Endothelial cell (in vitro differentiated cells): ENCODE measurements at regions not wholly inside any gene's neighbourhood (a gene's known extent, or its start where the extent isn't known, plus 50 kb on each side); places are given as distances from the start of the nearest gene placed in this dataset.

Experiments used
- DNase-seq: peaks from one replicate; pipeline ENCODE4 v3.0.0; 2021; ENCODE audit warnings: low spot score
- H3K27ac Mint-ChIP-seq: one replicate; pipeline ENCODE4 v1.8.0; 2021; ENCODE audit warnings: mixed read lengths, inconsistent platforms; ENCODE audit not compliant: unreplicated experiment
- H3K27me3 Mint-ChIP-seq: one replicate; pipeline ENCODE4 v1.8.0; 2021; ENCODE audit warnings: mild to moderate bottlenecking, moderate library complexity, mixed read lengths, inconsistent platforms; ENCODE audit not compliant: unreplicated experiment
- H3K36me3 Mint-ChIP-seq: one replicate; pipeline ENCODE4 v1.8.0; 2021; ENCODE audit warnings: mild to moderate bottlenecking, low read depth, mixed read lengths, inconsistent platforms; ENCODE audit not compliant: unreplicated experiment
- H3K4me1 Mint-ChIP-seq: one replicate; pipeline ENCODE4 v1.8.0; 2021; ENCODE audit warnings: mild to moderate bottlenecking, mixed read lengths, inconsistent platforms; ENCODE audit not compliant: unreplicated experiment
- H3K4me3 Mint-ChIP-seq: one replicate; pipeline ENCODE4 v1.8.0; 2021; ENCODE audit warnings: mild to moderate bottlenecking, mixed read lengths, inconsistent platforms; ENCODE audit not compliant: unreplicated experiment
- H3K9me3 Mint-ChIP-seq: one replicate; pipeline ENCODE4 v1.8.0; 2021; ENCODE audit warnings: mixed read lengths, inconsistent platforms; ENCODE audit not compliant: unreplicated experiment
- CTCF ChIP-seq: fragments of 200-600 bp; sonication (generic); IDR thresholded peaks from one replicate; pipeline ENCODE4 v1.5.0; 2021; ENCODE audit warnings: antibody characterized with exemption; ENCODE audit not compliant: unreplicated experiment

- Mint-ChIP-seq H3K27ac (no peak overlapping the region), H3K36me3 (peaks cover 6% of the 10 kb centered on the region), H3K9me3 (no peaks in the 10 kb centered on the region), H3K4me3 (no peak overlapping the region), H3K27me3 (no peaks in the 10 kb centered on the region), H3K4me1 (no peaks in the 10 kb centered on the region)
- no peak for DNase-seq
- TF ChIP-seq CTCF = no peak
These were observed 167.6 kb upstream of the GJE1 start for GRCh38 chr6:141965016-141965545.

DNA sequence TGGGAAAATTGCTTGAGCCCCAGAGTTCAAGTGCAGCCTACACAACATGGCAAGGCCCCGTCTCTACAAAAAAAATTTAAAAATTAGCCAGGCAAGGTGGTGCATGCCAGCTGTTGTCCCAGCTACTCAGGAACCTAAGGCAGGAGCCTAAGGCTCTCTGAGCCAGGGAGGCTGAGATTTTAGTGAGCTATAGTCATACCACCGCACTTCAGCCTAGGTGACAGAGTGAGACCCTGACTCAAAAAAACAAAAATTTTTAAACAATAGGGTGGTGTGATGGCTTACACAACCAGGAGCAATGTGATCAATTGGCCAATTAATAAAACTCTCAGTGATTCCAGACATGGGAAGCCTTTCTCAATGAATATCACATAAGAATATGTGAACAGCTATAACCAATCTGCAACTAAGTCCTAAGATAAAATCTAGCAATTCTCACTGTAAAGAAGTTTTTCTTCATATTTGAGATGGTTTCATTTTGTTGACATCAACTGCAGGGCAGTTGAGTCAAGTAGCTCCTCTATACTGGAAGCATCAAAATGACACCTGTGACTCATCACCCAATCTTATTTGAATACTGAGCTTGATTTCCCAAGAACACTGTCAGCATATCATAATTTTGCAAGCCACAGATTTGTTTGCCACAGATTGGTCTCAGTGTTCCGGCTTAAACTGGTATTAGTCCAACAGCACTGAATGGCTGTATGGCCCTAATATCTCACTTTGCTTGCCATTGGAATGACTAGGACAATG is 169.0 kb upstream of the GJE1 start:
- Mint-ChIP-seq H3K27ac (no peak overlapping the region), H3K9me3 (no peaks in the 10 kb centered on the region), H3K36me3 (peaks cover under 1% of the 10 kb centered on the region), H3K27me3 (no peaks in the 10 kb centered on the region), H3K4me3 (no peak overlapping the region), H3K4me1 (no peaks in the 10 kb centered on the region)
- TF ChIP-seq CTCF = no peak
- DNase-seq = no peak

GRCh38 chr6:141957271-141957670 is 175.5 kb upstream of the GJE1 start:
- DNase-seq = peak; percentile 5
- peaks cover 2% of the 10 kb centered on the region for H3K27me3 Mint-ChIP-seq
- no peak overlapping the region for H3K4me3 Mint-ChIP-seq
- peaks cover 26% of the 10 kb centered on the region for H3K4me1 Mint-ChIP-seq
- TF ChIP-seq CTCF = no peak
- peaks cover 24% of the 10 kb centered on the region for H3K9me3 Mint-ChIP-seq
- peaks cover 29% of the 10 kb centered on the region for H3K36me3 Mint-ChIP-seq
- H3K27ac Mint-ChIP-seq = peak overlapping the region; percentile 90

GRCh38 chr6:141956868-141957267 is 175.9 kb upstream of the GJE1 start:
- Mint-ChIP-seq H3K27me3 (peaks cover 2% of the 10 kb centered on the region), H3K36me3 (peaks cover 33% of the 10 kb centered on the region), H3K4me1 (peaks cover 26% of the 10 kb centered on the region), H3K9me3 (peaks cover 28% of the 10 kb centered on the region), H3K27ac (peak overlapping the region; percentile 90), H3K4me3 (peak overlapping the region; percentile 5)
- TF ChIP-seq CTCF = no peak
- peak; percentile 9 for DNase-seq

GRCh38 chr6:141956046-141956761 is 176.5 kb upstream of the GJE1 start:
- peak overlapping the region; percentile 90 for H3K27ac Mint-ChIP-seq
- peaks cover 39% of the 10 kb centered on the region for H3K36me3 Mint-ChIP-seq

More at GRCh38 chr6:141956046-141956761, 176.5 kb upstream of the GJE1 start:
- Mint-ChIP-seq H3K27me3 (peaks cover 2% of the 10 kb centered on the region), H3K4me3 (peak overlapping the region; percentile 5), H3K9me3 (peaks cover 35% of the 10 kb centered on the region), H3K4me1 (peaks cover 26% of the 10 kb centered on the region)
- TF ChIP-seq CTCF = no peak
- DNase-seq = no peak
